Nephron (organoid): ENCODE measurements at regions not wholly inside any gene's neighbourhood (a gene's known extent, or its start where the extent isn't known, plus 50 kb on each side); places are given as distances from the start of the nearest gene placed in this dataset.

Experiments
- H3K27ac Mint-ChIP-seq, 3 experiments: 2 replicates each; pipeline ENCODE4 v1.8.0; 2020; ENCODE audit warnings: mixed read lengths in 3 of 3, mild to moderate bottlenecking in 2 of 3, moderate library complexity in 1 of 3
- H3K27me3 Mint-ChIP-seq: 2 replicates; pipeline ENCODE4 v1.8.0; 2021; ENCODE audit warnings: low read depth, mild to moderate bottlenecking, moderate library complexity, mixed read lengths
- H3K36me3 Mint-ChIP-seq: 2 replicates; pipeline ENCODE4 v1.8.0; 2020; ENCODE audit warnings: low read depth, mixed read lengths
- H3K4me1 Mint-ChIP-seq: 2 replicates; pipeline ENCODE4 v1.8.0; 2020; ENCODE audit warnings: mixed read lengths
- H3K4me3 Mint-ChIP-seq, 3 experiments: 2 replicates each; pipeline ENCODE4 v1.8.0; 2020; ENCODE audit warnings: mild to moderate bottlenecking in 3 of 3, mixed read lengths in 3 of 3, moderate library complexity in 2 of 3
- H3K9me3 Mint-ChIP-seq: 2 replicates; pipeline ENCODE4 v1.8.0; 2020; ENCODE audit warnings: mixed read lengths
- TF ChIP-seq, protein P1 (sequence below), 3 experiments: fragments of 200-600 bp; sonication (generic); IDR thresholded peaks; one replicate each; pipeline ENCODE4 v1.5.0; 2021; ENCODE audit warnings: antibody characterized with exemption in 3 of 3; ENCODE audit not compliant: unreplicated experiment in 3 of 3

- peaks cover 3% of the 10 kb centered on the region for H3K36me3 Mint-ChIP-seq
- no peak overlapping the region for H3K4me3 Mint-ChIP-seq
- H3K9me3 Mint-ChIP-seq, result no peaks in the 10 kb centered on the region
- H3K4me1 Mint-ChIP-seq, result peaks cover 8% of the 10 kb centered on the region
- H3K27ac Mint-ChIP-seq, result peak overlapping the region; percentile 48 to 89 (median 78)
- TF ChIP-seq, protein P1, sequence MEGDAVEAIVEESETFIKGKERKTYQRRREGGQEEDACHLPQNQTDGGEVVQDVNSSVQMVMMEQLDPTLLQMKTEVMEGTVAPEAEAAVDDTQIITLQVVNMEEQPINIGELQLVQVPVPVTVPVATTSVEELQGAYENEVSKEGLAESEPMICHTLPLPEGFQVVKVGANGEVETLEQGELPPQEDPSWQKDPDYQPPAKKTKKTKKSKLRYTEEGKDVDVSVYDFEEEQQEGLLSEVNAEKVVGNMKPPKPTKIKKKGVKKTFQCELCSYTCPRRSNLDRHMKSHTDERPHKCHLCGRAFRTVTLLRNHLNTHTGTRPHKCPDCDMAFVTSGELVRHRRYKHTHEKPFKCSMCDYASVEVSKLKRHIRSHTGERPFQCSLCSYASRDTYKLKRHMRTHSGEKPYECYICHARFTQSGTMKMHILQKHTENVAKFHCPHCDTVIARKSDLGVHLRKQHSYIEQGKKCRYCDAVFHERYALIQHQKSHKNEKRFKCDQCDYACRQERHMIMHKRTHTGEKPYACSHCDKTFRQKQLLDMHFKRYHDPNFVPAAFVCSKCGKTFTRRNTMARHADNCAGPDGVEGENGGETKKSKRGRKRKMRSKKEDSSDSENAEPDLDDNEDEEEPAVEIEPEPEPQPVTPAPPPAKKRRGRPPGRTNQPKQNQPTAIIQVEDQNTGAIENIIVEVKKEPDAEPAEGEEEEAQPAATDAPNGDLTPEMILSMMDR (IDR thresholded peaks at IDR 0.05; ENCODE audit: unreplicated experiment in 3 of 3), result no peak
- H3K27me3 Mint-ChIP-seq, result peaks cover 7% of the 10 kb centered on the region
These were observed 156.0 kb downstream of the CEBPB start for GRCh38 chr20:50346374-50347283.

GRCh38 chr20:50347284-50348063, 156.8 kb downstream of the CEBPB start:
- Mint-ChIP-seq H3K9me3 (no peaks in the 10 kb centered on the region), H3K4me1 (peaks cover 8% of the 10 kb centered on the region), H3K27me3 (peaks cover 4% of the 10 kb centered on the region)

GRCh38 chr20:50348096-50348495, 157.5 kb downstream of the CEBPB start:
- Mint-ChIP-seq H3K9me3 (no peaks in the 10 kb centered on the region), H3K36me3 (peaks cover 3% of the 10 kb centered on the region), H3K4me1 (peaks cover 8% of the 10 kb centered on the region), H3K27me3 (peaks cover 5% of the 10 kb centered on the region), H3K4me3 (no peak overlapping the region), H3K27ac (peak overlapping the region in 1 of 3 experiments; percentile 5)
- TF ChIP-seq, protein P1 (IDR thresholded peaks at IDR 0.05; ENCODE audit: unreplicated experiment in 3 of 3), result no peak

More at GRCh38 chr20:50347284-50348063, 156.8 kb downstream of the CEBPB start:
- peaks cover 3% of the 10 kb centered on the region for H3K36me3 Mint-ChIP-seq
- H3K4me3 Mint-ChIP-seq, result no peak overlapping the region
- peak overlapping the region in 1 of 3 experiments; percentile 30 for H3K27ac Mint-ChIP-seq
- TF ChIP-seq, protein P1 (IDR thresholded peaks at IDR 0.05; ENCODE audit: unreplicated experiment in 3 of 3), result no peak

DNA sequence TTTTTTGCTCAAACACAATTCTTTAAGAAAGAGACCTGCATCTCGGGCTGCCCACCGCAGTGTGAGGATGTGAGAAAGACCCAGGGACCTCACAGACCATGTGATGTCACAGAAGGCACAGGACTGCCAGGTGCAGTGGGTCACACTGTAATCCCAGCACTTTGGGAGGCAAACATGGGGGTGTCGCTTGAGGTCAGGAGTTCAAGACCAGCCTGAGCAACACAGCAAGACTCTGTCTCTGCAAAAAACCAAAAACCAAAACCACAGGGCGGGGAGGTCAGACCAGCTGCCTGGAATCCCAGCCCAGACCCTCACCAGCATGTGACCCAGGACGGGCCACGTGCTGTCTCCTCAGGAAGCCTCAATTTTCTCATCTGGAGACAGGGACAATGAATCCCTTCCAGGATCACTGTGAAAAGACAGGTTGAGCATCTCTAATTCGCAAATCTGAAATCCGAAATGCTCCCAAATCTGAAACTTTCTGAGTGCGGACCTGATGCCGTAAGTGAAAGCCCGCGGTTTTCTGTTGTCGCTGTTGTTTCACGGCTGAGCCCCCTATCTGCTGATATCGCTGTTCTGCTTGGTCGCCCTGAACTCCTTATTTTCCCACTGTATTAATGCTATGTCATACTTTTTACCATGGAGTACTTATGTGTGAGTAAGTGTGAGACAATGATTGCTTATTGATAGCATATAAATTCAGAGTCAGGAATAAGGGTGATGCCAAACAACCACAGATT, 159.5 kb upstream of the PTPN1 start:
- peaks cover 5% of the 10 kb centered on the region for H3K27me3 Mint-ChIP-seq
- no peaks in the 10 kb centered on the region for H3K9me3 Mint-ChIP-seq
- no peaks in the 10 kb centered on the region for H3K36me3 Mint-ChIP-seq
- no peak overlapping the region for H3K27ac Mint-ChIP-seq
- H3K4me1 Mint-ChIP-seq, result peaks cover 8% of the 10 kb centered on the region
- TF ChIP-seq, protein P1 (IDR thresholded peaks at IDR 0.05; ENCODE audit: unreplicated experiment in 3 of 3), result no peak
- no peak overlapping the region for H3K4me3 Mint-ChIP-seq

DNA sequence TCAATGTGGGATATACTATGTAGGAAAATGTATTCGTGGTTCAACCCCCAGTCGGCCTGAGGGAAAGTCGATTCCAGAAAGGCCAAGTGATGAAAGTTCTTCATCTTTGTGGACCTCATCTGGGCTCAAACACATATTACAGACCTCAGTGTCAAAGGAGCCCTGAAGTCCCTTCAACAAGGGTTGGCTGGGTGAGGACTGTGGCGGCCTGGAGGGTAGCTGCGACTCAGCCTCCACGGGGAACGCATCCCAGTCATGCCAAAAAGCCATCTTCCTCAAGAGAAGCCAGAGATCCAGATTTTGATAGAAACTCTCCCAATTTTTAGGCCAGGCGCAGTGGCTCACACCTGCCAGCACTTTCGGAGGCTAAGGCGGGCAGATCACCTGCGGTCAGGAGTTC, 158.6 kb upstream of the PTPN1 start:
- no peaks in the 10 kb centered on the region for H3K36me3 Mint-ChIP-seq
- TF ChIP-seq, protein P1 (IDR thresholded peaks at IDR 0.05; ENCODE audit: unreplicated experiment in 3 of 3), result no peak
- peaks cover 3% of the 10 kb centered on the region for H3K4me1 Mint-ChIP-seq
- H3K9me3 Mint-ChIP-seq, result no peaks in the 10 kb centered on the region
- no peak overlapping the region for H3K4me3 Mint-ChIP-seq
- H3K27ac Mint-ChIP-seq, result no peak overlapping the region
- peaks cover 5% of the 10 kb centered on the region for H3K27me3 Mint-ChIP-seq
